AML-193 (cell line): ENCODE measurements at regions not wholly inside any gene's neighbourhood (a gene's known extent, or its start where the extent isn't known, plus 50 kb on each side); places are given as distances from the start of the nearest gene placed in this dataset.

ENCODE experiments used
- DNase-seq, 2 experiments: peaks; one replicate each; lab custom pipeline; 2025; lab: John Stamatoyannopoulos, UW

- DNase-seq = no peak
Observed at GRCh38 chr7:144960763-144961162, 124.9 kb upstream of the TPK1 start.

GRCh38 chr7:144957998-144958397 lies 122.1 kb upstream of the TPK1 start:
- DNase-seq = no peak

GRCh38 chr7:144955422-144955821 lies 119.6 kb upstream of the TPK1 start:
- no peak for DNase-seq

GRCh38 chr7:144941127-144941526 lies 105.3 kb upstream of the TPK1 start:
- DNase-seq = no peak

- DNase-seq = no peak
Observed at GRCh38 chr7:144937199-144937598, 101.3 kb upstream of the TPK1 start.

- DNase-seq = no peak
Observed at GRCh38 chr7:144936314-144936713, 100.5 kb upstream of the TPK1 start.

- no peak for DNase-seq
Observed at GRCh38 chr7:144910411-144910810, 74.6 kb upstream of the TPK1 start.

- DNase-seq = no peak
Observed at GRCh38 chr7:144908943-144909556, 73.2 kb upstream of the TPK1 start.

- no peak for DNase-seq
Observed at GRCh38 chr7:144908324-144908723, 72.5 kb upstream of the TPK1 start.

GRCh38 chr7:144907577-144907976 lies 71.7 kb upstream of the TPK1 start:
- DNase-seq = no peak

- no peak for DNase-seq
Observed at GRCh38 chr7:144903201-144903600, 67.3 kb upstream of the TPK1 start.

- DNase-seq = no peak
Observed at GRCh38 chr7:144892761-144893160, 56.9 kb upstream of the TPK1 start.
